ENCODE measurements at regions not wholly inside any gene's neighbourhood (a gene's known extent, or its start where the extent isn't known, plus 50 kb on each side); places are given as distances from the start of the nearest gene placed in this dataset.

- no peak for DNase-seq
- Histone ChIP-seq H3K27ac (no peak overlapping the region), H3K27me3 (no peaks in the 10 kb centered on the region), H3K9me3 (no peaks in the 10 kb centered on the region), H3K4me3 (no peak overlapping the region), H3K36me3 (no peaks in the 10 kb centered on the region), H3K4me1 (peaks cover 10% of the 10 kb centered on the region)
- intact Hi-C loops (cut with DNase I), result no loop called here
- no peak for TF ChIP-seq CTCF (IDR thresholded peaks at IDR 0.05)
- no peak for ATAC-seq
These were observed 50.2 kb upstream of the FLRT2 start for GRCh38 chr14:85479771-85480170.
